Left hindlimb (tissue), 1 donor: ENCODE measurements at regions not wholly inside any gene's neighbourhood (a gene's known extent, or its start where the extent isn't known, plus 50 kb on each side); places are given as distances from the start of the nearest gene placed in this dataset.

ENCODE experiments used
- DNase-seq: peaks from one replicate; pipeline ENCODE4 v3.0.0-alpha.2; 2018

- no peak for DNase-seq
Observed at GRCh38 chr4:171629737-171630136, 183.5 kb upstream of the GALNTL6 start.

GRCh38 chr4:171629182-171629581, 184.0 kb upstream of the GALNTL6 start:
- DNase-seq: no peak

GRCh38 chr4:171626554-171626953, 186.7 kb upstream of the GALNTL6 start:
- DNase-seq: no peak

- DNase-seq: no peak
Observed at GRCh38 chr4:171622729-171623128, 190.5 kb upstream of the GALNTL6 start.

- DNase-seq: no peak
Observed at GRCh38 chr4:171621646-171622045, 191.6 kb upstream of the GALNTL6 start.

- DNase-seq: no peak
Observed at GRCh38 chr4:171612907-171613306, 200.3 kb upstream of the GALNTL6 start.

GRCh38 chr4:171602638-171603355, 210.4 kb upstream of the GALNTL6 start:
- no peak for DNase-seq

GRCh38 chr4:171601091-171601490, 212.1 kb upstream of the GALNTL6 start:
- no peak for DNase-seq

GRCh38 chr4:171599628-171600027, 213.6 kb upstream of the GALNTL6 start:
- DNase-seq: no peak

GRCh38 chr4:171594293-171594692, 218.9 kb upstream of the GALNTL6 start:
- no peak for DNase-seq

GRCh38 chr4:171590716-171591115, 222.5 kb upstream of the GALNTL6 start:
- DNase-seq: no peak

GRCh38 chr4:171588764-171589163, 224.4 kb upstream of the GALNTL6 start:
- no peak for DNase-seq

- DNase-seq: no peak
Observed at GRCh38 chr4:171588051-171588545, 225.1 kb upstream of the GALNTL6 start.

GRCh38 chr4:171583790-171584189, 229.4 kb upstream of the GALNTL6 start:
- no peak for DNase-seq

- no peak for DNase-seq
Observed at GRCh38 chr4:171582961-171583581, 230.1 kb upstream of the GALNTL6 start.

GRCh38 chr4:171573181-171573580, 240.0 kb upstream of the GALNTL6 start:
- no peak for DNase-seq

- no peak for DNase-seq
Observed at GRCh38 chr4:171565130-171565788, 247.9 kb upstream of the GALNTL6 start.

- no peak for DNase-seq
Observed at GRCh38 chr4:171561419-171561818, 251.8 kb upstream of the GALNTL6 start.

GRCh38 chr4:171553961-171554360, 259.2 kb upstream of the GALNTL6 start:
- no peak for DNase-seq

GRCh38 chr4:171542640-171543039, 270.6 kb upstream of the GALNTL6 start:
- no peak for DNase-seq

GRCh38 chr4:171538601-171539100, 274.6 kb upstream of the GALNTL6 start:
- no peak for DNase-seq

GRCh38 chr4:171534391-171534790, 278.8 kb upstream of the GALNTL6 start:
- DNase-seq: no peak

- DNase-seq: no peak
Observed at GRCh38 chr4:171532968-171533367, 280.2 kb upstream of the GALNTL6 start.

GRCh38 chr4:171524903-171525302, 288.3 kb upstream of the GALNTL6 start:
- DNase-seq: no peak
